ENCODE measurements at regions not wholly inside any gene's neighbourhood (a gene's known extent, or its start where the extent isn't known, plus 50 kb on each side); places are given as distances from the start of the nearest gene placed in this dataset.

DNA sequence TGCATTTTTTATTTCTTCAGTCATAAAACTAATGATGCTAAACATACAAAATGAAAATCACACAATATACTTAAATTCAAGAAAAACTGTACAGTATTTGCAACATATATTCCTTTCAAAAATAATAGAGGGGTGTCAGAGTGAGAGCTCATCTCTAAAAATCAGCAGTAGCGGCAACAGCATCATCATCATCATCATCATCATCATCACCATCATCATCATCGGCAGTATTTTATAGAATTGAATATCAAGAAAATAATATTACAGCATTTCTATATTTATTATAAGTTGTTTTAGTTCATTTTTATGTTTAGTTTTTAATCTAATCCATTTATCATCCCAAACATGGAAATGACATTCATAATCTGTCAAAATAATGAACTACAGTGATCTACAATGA is 67.4 kb upstream of the PPP1R3A start:
- no peak for TF ChIP-seq POLR2A (IDR thresholded peaks at IDR 0.05)
- TF ChIP-seq, protein P1, sequence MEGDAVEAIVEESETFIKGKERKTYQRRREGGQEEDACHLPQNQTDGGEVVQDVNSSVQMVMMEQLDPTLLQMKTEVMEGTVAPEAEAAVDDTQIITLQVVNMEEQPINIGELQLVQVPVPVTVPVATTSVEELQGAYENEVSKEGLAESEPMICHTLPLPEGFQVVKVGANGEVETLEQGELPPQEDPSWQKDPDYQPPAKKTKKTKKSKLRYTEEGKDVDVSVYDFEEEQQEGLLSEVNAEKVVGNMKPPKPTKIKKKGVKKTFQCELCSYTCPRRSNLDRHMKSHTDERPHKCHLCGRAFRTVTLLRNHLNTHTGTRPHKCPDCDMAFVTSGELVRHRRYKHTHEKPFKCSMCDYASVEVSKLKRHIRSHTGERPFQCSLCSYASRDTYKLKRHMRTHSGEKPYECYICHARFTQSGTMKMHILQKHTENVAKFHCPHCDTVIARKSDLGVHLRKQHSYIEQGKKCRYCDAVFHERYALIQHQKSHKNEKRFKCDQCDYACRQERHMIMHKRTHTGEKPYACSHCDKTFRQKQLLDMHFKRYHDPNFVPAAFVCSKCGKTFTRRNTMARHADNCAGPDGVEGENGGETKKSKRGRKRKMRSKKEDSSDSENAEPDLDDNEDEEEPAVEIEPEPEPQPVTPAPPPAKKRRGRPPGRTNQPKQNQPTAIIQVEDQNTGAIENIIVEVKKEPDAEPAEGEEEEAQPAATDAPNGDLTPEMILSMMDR (IDR thresholded peaks at IDR 0.05) = no peak
- TF ChIP-seq EP300 (IDR thresholded peaks at IDR 0.05) = no peak
